HG02884 (cell line): ENCODE measurements at regions not wholly inside any gene's neighbourhood (a gene's known extent, or its start where the extent isn't known, plus 50 kb on each side); places are given as distances from the start of the nearest gene placed in this dataset.
"Not testable (repeated sequence)": the region's sequence is repeated elsewhere in the genome, so short reads cannot be mapped to it uniquely, and the experiment has no call there.

ENCODE experiments used
- ATAC-seq: cut with Tn5 transposase; IDR thresholded peaks from one replicate; pipeline ENCODE4 v1.9.1; 2021; ENCODE audit warnings: mild to moderate bottlenecking, moderate library complexity; ENCODE audit not compliant: unreplicated experiment

GRCh38 chr5:129163810-129164378 is 69.3 kb downstream of the ISOC1 start:
- ATAC-seq: no peak

- no peak for ATAC-seq
Measured at GRCh38 chr5:129170050-129170449, 75.5 kb downstream of the ISOC1 start.

- no peak for ATAC-seq
Measured at GRCh38 chr5:129171194-129171944, 76.8 kb downstream of the ISOC1 start.

- no peak for ATAC-seq
Measured at GRCh38 chr5:129172580-129172979, 78.0 kb downstream of the ISOC1 start.

GRCh38 chr5:129173771-129174170 is 79.2 kb downstream of the ISOC1 start:
- no peak for ATAC-seq

GRCh38 chr5:129174480-129174879 is 79.9 kb downstream of the ISOC1 start:
- no peak for ATAC-seq

GRCh38 chr5:129177451-129177850 is 82.9 kb downstream of the ISOC1 start:
- no peak for ATAC-seq

- no peak for ATAC-seq
Measured at GRCh38 chr5:129199308-129199707, 104.8 kb downstream of the ISOC1 start.

GRCh38 chr5:129204525-129204924 is 110.0 kb downstream of the ISOC1 start:
- ATAC-seq: no peak

GRCh38 chr5:129216001-129216400 is 121.5 kb downstream of the ISOC1 start:
- no peak for ATAC-seq

GRCh38 chr5:129217179-129217578 is 122.6 kb downstream of the ISOC1 start:
- no peak for ATAC-seq

GRCh38 chr5:129223178-129223577 is 128.6 kb downstream of the ISOC1 start:
- no peak for ATAC-seq

- no peak for ATAC-seq
Measured at GRCh38 chr5:129228577-129228976, 134.0 kb downstream of the ISOC1 start.

GRCh38 chr5:129241755-129242154 is 147.2 kb downstream of the ISOC1 start:
- no peak for ATAC-seq

GRCh38 chr5:129243039-129243438 is 148.5 kb downstream of the ISOC1 start:
- ATAC-seq: no peak

GRCh38 chr5:129244478-129244877 is 149.9 kb downstream of the ISOC1 start:
- ATAC-seq: no peak

GRCh38 chr5:129245489-129245888 is 150.9 kb downstream of the ISOC1 start:
- ATAC-seq: no peak

GRCh38 chr5:129246088-129246487 is 151.5 kb downstream of the ISOC1 start:
- ATAC-seq: no peak

- ATAC-seq: no peak
Measured at GRCh38 chr5:129249886-129250285, 155.3 kb downstream of the ISOC1 start.

GRCh38 chr5:129271308-129271707 is 176.8 kb downstream of the ISOC1 start:
- no peak for ATAC-seq

- ATAC-seq: no peak
Measured at GRCh38 chr5:129284010-129284409, 176.1 kb upstream of the ADAMTS19 start.

GRCh38 chr5:129294216-129294615 is 165.9 kb upstream of the ADAMTS19 start:
- ATAC-seq: not testable (repeated sequence)

- no peak for ATAC-seq
Measured at GRCh38 chr5:129306725-129307124, 153.4 kb upstream of the ADAMTS19 start.
